ENCODE measurements at regions not wholly inside any gene's neighbourhood (a gene's known extent, or its start where the extent isn't known, plus 50 kb on each side); places are given as distances from the start of the nearest gene placed in this dataset.
"Not testable (repeated sequence)": the region's sequence is repeated elsewhere in the genome, so short reads cannot be mapped to it uniquely, and the experiment has no call there.

DNA sequence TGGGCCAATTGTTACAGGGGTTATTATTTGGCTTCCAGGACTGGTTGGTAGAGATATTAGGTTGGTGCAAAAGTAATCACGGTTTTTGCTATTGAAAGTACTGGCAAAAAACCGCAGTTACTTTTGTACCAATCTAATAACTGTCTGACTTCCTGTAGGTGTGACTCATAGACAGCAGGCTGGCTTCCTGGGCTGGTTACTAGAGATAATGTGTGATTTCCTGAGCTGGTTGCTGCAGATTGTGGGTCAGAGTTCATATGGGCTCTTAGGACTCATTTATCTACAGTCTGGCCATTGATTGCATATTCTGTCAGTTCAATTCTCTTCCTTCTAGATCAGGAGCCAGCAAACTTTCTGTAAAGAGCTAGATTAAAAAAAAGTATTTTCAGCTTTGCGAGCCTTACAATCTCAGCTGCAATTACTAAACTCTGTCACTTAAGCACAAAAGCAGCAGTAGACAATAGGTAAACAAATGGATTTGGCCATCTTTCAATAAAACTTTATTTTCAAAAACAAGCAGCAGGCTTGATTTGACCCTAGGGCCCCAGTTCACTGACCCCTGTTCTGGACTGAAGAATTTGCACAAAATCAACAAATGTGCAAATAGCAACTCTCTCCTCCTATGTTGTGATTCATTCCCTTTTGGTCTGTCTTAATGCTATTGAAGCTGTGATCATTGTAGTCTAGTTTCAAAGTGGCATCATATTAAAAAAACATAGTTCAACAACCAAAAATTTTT, 50.8 kb upstream of the BOD1L1 start:
- peaks cover 1% of the 10 kb centered on the region for H3K27me3 Mint-ChIP-seq (ENCODE audit: unreplicated experiment)
- peaks cover 11% of the 10 kb centered on the region for H3K9me3 Mint-ChIP-seq (ENCODE audit: unreplicated experiment)
- no peaks in the 10 kb centered on the region for H3K4me1 Mint-ChIP-seq (ENCODE audit: unreplicated experiment)
- DNase-seq (ENCODE audit: low spot score), result no peak
- no peak overlapping the region for H3K27ac Mint-ChIP-seq (ENCODE audit: unreplicated experiment)
- TF ChIP-seq, protein P1, sequence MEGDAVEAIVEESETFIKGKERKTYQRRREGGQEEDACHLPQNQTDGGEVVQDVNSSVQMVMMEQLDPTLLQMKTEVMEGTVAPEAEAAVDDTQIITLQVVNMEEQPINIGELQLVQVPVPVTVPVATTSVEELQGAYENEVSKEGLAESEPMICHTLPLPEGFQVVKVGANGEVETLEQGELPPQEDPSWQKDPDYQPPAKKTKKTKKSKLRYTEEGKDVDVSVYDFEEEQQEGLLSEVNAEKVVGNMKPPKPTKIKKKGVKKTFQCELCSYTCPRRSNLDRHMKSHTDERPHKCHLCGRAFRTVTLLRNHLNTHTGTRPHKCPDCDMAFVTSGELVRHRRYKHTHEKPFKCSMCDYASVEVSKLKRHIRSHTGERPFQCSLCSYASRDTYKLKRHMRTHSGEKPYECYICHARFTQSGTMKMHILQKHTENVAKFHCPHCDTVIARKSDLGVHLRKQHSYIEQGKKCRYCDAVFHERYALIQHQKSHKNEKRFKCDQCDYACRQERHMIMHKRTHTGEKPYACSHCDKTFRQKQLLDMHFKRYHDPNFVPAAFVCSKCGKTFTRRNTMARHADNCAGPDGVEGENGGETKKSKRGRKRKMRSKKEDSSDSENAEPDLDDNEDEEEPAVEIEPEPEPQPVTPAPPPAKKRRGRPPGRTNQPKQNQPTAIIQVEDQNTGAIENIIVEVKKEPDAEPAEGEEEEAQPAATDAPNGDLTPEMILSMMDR (IDR thresholded peaks at IDR 0.05; ENCODE audit: unreplicated experiment), result no peak
- no peak overlapping the region for H3K4me3 Mint-ChIP-seq (ENCODE audit: unreplicated experiment)
- H3K36me3 Mint-ChIP-seq (ENCODE audit: low read depth, unreplicated experiment), result peaks cover 3% of the 10 kb centered on the region

DNA sequence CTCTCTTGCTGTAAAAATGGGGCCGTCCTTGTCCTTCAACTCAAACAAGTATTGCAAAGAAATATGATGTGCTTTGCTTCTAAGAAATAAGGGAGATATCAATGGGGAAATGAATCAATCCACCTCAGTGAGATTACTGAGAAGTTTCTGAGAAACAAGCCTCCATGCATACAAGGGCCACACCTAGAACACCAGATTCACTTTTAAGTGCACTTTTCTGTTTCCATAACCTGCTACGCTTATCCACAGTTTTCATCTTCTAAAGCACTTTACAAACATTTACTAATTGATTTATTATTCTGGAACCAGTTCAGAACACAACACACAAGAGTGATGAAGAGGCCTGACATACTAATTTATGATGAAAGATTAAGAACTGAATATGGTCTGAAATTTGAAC, 54.0 kb upstream of the BOD1L1 start:
- TF ChIP-seq, protein P1 (IDR thresholded peaks at IDR 0.05; ENCODE audit: unreplicated experiment), result no peak
- DNase-seq (ENCODE audit: low spot score), result no peak
- H3K4me1 Mint-ChIP-seq (ENCODE audit: unreplicated experiment), result no peaks in the 10 kb centered on the region
- H3K36me3 Mint-ChIP-seq (ENCODE audit: low read depth, unreplicated experiment), result peaks cover 3% of the 10 kb centered on the region
- H3K9me3 Mint-ChIP-seq (ENCODE audit: unreplicated experiment), result peaks cover 11% of the 10 kb centered on the region
- peaks cover 1% of the 10 kb centered on the region for H3K27me3 Mint-ChIP-seq (ENCODE audit: unreplicated experiment)
- H3K27ac Mint-ChIP-seq (ENCODE audit: unreplicated experiment), result no peak overlapping the region
- no peak overlapping the region for H3K4me3 Mint-ChIP-seq (ENCODE audit: unreplicated experiment)

DNA sequence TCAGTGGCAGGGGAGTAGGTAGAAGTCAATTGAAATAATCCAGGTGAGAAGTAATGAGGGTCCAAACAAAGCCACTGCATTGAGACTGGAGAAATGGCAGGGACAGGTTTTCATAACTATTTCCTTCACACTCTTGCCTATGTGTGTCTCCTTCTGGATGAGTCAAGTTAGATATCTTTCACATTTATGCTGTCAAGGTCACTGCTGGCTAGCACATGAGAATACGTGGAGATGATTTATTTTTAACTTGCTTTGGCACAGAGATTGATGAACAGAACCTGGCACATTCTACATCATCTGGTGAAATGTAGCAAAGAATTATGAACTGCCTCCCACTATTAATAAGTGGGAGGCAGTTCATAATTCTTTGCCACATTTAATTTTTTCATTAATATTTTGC, 66.7 kb upstream of the BOD1L1 start:
- Mint-ChIP-seq H3K27me3 (ENCODE audit: unreplicated experiment) (no peaks in the 10 kb centered on the region), H3K4me3 (ENCODE audit: unreplicated experiment) (no peak overlapping the region), H3K4me1 (ENCODE audit: unreplicated experiment) (no peaks in the 10 kb centered on the region), H3K36me3 (ENCODE audit: low read depth, unreplicated experiment) (no peaks in the 10 kb centered on the region), H3K27ac (ENCODE audit: unreplicated experiment) (no peak overlapping the region), H3K9me3 (ENCODE audit: unreplicated experiment) (no peaks in the 10 kb centered on the region)
- DNase-seq (ENCODE audit: low spot score), result no peak
- TF ChIP-seq, protein P1 (IDR thresholded peaks at IDR 0.05; ENCODE audit: unreplicated experiment), result no peak

DNA sequence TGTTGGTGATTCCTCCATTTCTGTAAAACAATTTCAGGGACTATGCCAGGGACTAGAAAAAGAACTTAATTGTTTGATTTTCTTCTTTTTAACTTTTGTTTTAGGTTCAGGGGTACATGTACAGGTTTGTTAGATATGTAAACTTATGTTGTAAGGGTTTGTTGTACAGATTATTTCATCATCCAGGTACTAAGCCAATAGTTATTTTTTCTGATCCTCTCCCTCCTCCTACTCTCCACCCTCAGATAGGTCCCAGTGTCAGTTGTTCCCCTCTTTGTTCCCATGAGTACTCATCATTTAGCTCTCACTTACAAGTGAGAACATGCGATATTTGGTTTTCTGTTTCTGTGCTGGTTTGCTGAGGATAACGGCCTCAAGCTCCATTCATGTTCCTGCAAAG, 70.8 kb upstream of the BOD1L1 start:
- H3K36me3 Mint-ChIP-seq (ENCODE audit: low read depth, unreplicated experiment), result no peaks in the 10 kb centered on the region
- no peaks in the 10 kb centered on the region for H3K27me3 Mint-ChIP-seq (ENCODE audit: unreplicated experiment)
- no peaks in the 10 kb centered on the region for H3K9me3 Mint-ChIP-seq (ENCODE audit: unreplicated experiment)
- DNase-seq (ENCODE audit: low spot score), result no peak
- no peak overlapping the region for H3K27ac Mint-ChIP-seq (ENCODE audit: unreplicated experiment)
- H3K4me3 Mint-ChIP-seq (ENCODE audit: unreplicated experiment), result no peak overlapping the region
- H3K4me1 Mint-ChIP-seq (ENCODE audit: unreplicated experiment), result no peaks in the 10 kb centered on the region
- TF ChIP-seq, protein P1 (IDR thresholded peaks at IDR 0.05; ENCODE audit: unreplicated experiment), result no peak

DNA sequence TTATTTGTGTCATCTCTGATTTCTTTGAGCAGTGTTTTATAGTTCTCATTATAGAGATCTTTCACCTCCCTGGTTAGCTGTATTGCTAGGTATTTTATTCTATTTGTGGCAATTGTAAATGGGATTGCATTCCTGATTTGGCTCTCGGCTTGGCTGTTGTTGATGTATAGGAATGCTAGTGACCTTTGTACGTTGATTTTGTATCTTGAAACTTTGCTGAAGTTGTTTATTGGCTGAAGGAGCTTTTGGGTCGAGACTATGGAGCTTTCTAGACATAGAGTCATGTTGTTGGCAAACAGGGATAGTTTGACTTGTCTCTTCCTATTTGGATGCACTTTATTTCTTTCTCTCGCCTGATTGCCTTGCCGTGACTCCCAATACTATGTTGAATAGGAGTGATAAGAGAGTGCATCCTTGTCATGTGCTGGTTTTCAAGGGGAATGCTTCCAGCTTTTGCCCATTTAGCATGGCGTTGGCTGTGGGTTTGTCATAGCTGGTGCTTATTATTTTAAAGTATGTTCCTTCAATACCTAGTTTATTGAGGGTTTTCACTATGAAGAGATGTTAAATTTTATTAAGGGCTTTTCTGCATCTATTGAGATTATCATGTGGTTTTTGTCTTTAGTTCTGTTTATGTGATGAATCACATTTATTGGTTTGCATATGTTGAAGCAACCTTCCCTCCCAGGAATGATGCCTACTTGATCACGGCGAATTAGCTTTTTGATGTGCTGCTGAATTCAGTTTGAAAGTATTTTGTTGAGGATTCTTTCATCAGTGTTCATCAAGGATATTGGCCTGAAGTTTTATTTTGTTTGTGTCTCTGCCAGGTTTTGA, 72.7 kb upstream of the BOD1L1 start:
- no peaks in the 10 kb centered on the region for H3K4me1 Mint-ChIP-seq (ENCODE audit: unreplicated experiment)
- no peaks in the 10 kb centered on the region for H3K36me3 Mint-ChIP-seq (ENCODE audit: low read depth, unreplicated experiment)
- no peaks in the 10 kb centered on the region for H3K9me3 Mint-ChIP-seq (ENCODE audit: unreplicated experiment)
- DNase-seq (ENCODE audit: low spot score), result no peak
- H3K4me3 Mint-ChIP-seq (ENCODE audit: unreplicated experiment), result no peak overlapping the region
- no peak overlapping the region for H3K27ac Mint-ChIP-seq (ENCODE audit: unreplicated experiment)
- TF ChIP-seq, protein P1 (IDR thresholded peaks at IDR 0.05; ENCODE audit: unreplicated experiment), result no peak
- H3K27me3 Mint-ChIP-seq (ENCODE audit: unreplicated experiment), result no peaks in the 10 kb centered on the region

DNA sequence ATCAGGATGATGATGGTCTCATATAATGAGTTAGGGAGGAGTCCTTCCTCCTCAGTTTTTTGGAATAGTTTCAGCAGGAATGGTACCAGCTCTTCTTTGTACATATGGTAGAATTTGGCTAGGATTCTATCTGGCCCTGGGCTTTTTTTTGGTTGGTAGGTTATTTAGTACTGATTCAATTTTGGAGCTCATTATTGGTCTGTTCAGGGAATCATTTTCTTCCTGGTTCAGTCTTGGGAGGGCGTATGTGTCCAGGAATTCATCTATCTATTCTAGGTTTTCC, 73.3 kb upstream of the BOD1L1 start:
- H3K27me3 Mint-ChIP-seq (ENCODE audit: unreplicated experiment); H3K27ac Mint-ChIP-seq (ENCODE audit: unreplicated experiment); H3K36me3 Mint-ChIP-seq (ENCODE audit: low read depth, unreplicated experiment); H3K4me3 Mint-ChIP-seq (ENCODE audit: unreplicated experiment); H3K9me3 Mint-ChIP-seq (ENCODE audit: unreplicated experiment); DNase-seq (ENCODE audit: low spot score); H3K4me1 Mint-ChIP-seq (ENCODE audit: unreplicated experiment): not testable (repeated sequence)
